Ovary (tissue), 7 donors: ENCODE measurements at regions not wholly inside any gene's neighbourhood (a gene's known extent, or its start where the extent isn't known, plus 50 kb on each side); places are given as distances from the start of the nearest gene placed in this dataset.

Experiments
- DNase-seq, 5 donors: peaks; one replicate each; pipeline ENCODE4 v3.0.0-alpha.2; 2019 to 2020
- H3K27ac ChIP-seq, 2 donors: fragments of 200-600 bp; one replicate each; pipeline versions ENCODE4 v1.5.1 to v1.8.0; 2019 to 2022
- H3K27me3 ChIP-seq: fragments of 200-600 bp; one replicate; pipeline ENCODE4 v1.8.0; 2022
- H3K36me3 ChIP-seq: fragments of 200-600 bp; sonication (generic); one replicate; pipeline ENCODE4 v1.5.1; 2019
- H3K4me1 ChIP-seq: one replicate; pipeline ENCODE4 v1.8.1; 2013; ENCODE audit warnings: mild to moderate bottlenecking, moderate library complexity; ENCODE audit not compliant: insufficient read depth
- H3K4me3 ChIP-seq: fragments of 200-600 bp; sonication (generic); one replicate; pipeline ENCODE4 v1.5.1; 2017
- H3K9me3 ChIP-seq, 2 donors: fragments of 200-600 bp in 1 of 2; sonication (generic) in 1 of 2; one replicate each; pipeline versions ENCODE4 v1.5.1 to v1.8.1; 2013 to 2019; ENCODE audit warnings: mild to moderate bottlenecking in 1 of 2, moderate library complexity in 1 of 2
- EP300 ChIP-seq: sonication (generic); formaldehyde crosslinking; IDR thresholded peaks from one replicate; pipeline ENCODE4 v1.6.1; 2017; ENCODE audit warnings: antibody characterized with exemption
- POLR2A ChIP-seq: fragments of 450-650 bp; IDR thresholded peaks from one replicate; pipeline ENCODE4 v1.6.1; 2017; ENCODE audit warnings: antibody characterized with exemption, mild to moderate bottlenecking, moderate library complexity
- WGBS, 3 donors: extraction: QIAGEN DNeasy Blood & Tissue Kit in 1 of 3; methylation state at CpG; one replicate each; pipeline versions ENCODE4 v1.1.5 to v1.1.7; 2013 to 2017; 5-methylcytosine and 5-hydroxymethylcytosine counted together
- intact Hi-C, 4 donors: fragments of 100-400 bp; cut with DNase I; formaldehyde crosslinking; loops; one replicate each; pipeline versions ENCODE4 v1.11.0 to v1.15.1; 2022 to 2023
- TF ChIP-seq, protein P1 (sequence below), 3 donors: fragments of 450-650 bp in 2 of 3; fragments of 200-600 bp in 1 of 3; IDR thresholded peaks; one replicate each; pipeline versions ENCODE4 v1.5.1 to v1.8.0; 2016 to 2022; ENCODE audit warnings: antibody characterized with exemption in 3 of 3, mild to moderate bottlenecking in 1 of 3
- donor health status: DM: no; HTN: no; CAD: no; lungs with moderate emphysema.
- donor health status: DM: no; HTN: no; CAD: no.
- donor health status: Bipolar disorder and iron deficiency.
- donor health status: DM: no; HTN: no; CAD: no.
- donor health status: DM: yes; HTN: yes; CAD: no.

DNA sequence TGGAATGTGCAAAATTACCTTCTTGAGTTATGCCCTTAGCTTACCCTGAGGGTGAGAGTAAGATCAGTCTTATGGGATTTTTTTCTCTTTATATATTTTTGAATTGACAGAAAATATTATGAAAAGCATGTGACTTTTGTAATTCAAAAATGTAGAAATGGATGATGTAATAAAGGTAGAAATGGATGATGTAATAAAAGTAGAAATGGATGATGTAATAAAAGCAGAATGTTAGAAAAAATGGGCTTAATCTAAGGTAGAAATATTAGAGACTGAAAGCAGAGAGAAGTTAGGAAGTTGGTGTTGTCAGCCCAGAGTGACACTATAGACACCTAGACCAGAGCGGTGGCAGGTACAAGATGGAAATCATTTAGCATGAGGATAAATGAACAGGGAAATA, 107.1 kb upstream of the THSD7B start:
- Histone ChIP-seq H3K27ac (no peak overlapping the region), H3K36me3 (no peaks in the 10 kb centered on the region), H3K9me3 (no peaks in the 10 kb centered on the region), H3K4me3 (no peak overlapping the region), H3K4me1 (no peaks in the 10 kb centered on the region), H3K27me3 (no peaks in the 10 kb centered on the region)
- WGBS, 3 donors, result 86 to 97% (median 97%) methylated on average over 1 of the region's 1 CpG
- no peak for DNase-seq
- intact Hi-C loops, result no loop called here
- no peak for TF ChIP-seq POLR2A
- TF ChIP-seq, protein P1, sequence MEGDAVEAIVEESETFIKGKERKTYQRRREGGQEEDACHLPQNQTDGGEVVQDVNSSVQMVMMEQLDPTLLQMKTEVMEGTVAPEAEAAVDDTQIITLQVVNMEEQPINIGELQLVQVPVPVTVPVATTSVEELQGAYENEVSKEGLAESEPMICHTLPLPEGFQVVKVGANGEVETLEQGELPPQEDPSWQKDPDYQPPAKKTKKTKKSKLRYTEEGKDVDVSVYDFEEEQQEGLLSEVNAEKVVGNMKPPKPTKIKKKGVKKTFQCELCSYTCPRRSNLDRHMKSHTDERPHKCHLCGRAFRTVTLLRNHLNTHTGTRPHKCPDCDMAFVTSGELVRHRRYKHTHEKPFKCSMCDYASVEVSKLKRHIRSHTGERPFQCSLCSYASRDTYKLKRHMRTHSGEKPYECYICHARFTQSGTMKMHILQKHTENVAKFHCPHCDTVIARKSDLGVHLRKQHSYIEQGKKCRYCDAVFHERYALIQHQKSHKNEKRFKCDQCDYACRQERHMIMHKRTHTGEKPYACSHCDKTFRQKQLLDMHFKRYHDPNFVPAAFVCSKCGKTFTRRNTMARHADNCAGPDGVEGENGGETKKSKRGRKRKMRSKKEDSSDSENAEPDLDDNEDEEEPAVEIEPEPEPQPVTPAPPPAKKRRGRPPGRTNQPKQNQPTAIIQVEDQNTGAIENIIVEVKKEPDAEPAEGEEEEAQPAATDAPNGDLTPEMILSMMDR (IDR thresholded peaks at IDR 0.05), result no peak
- no peak for TF ChIP-seq EP300

DNA sequence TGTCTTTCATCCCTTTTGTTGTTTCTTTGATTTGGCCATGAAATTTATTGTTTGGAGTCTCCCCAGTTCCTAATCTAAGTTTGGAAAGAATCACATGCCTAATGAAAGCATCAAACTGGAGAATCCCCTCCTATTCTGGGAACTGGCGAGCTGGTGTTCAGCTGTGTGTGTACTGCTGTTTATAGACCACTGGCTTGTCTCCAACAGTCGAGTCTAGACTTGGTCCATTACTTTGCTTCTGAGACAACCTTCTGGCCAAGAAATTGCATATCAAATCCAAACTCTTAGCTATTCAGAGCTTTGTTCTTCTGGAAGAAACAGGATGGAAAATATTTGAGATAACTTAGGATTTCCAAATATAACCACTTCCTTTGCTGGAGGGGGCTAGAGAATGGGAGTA, 111.5 kb upstream of the THSD7B start:
- Histone ChIP-seq H3K9me3 (no peaks in the 10 kb centered on the region), H3K36me3 (no peaks in the 10 kb centered on the region), H3K27me3 (no peaks in the 10 kb centered on the region), H3K4me3 (no peak overlapping the region), H3K4me1 (no peaks in the 10 kb centered on the region), H3K27ac (no peak overlapping the region)
- DNase-seq, result no peak
- 3 to 7% (median 4%) methylated on average over 2 of the region's 2 CpGs for whole genome bisulfite sequencing, 3 donors
- no peak for TF ChIP-seq EP300
- TF ChIP-seq, protein P1 (IDR thresholded peaks at IDR 0.05), result no peak
- TF ChIP-seq POLR2A, result no peak
- intact Hi-C loops, result no loop called here

DNA sequence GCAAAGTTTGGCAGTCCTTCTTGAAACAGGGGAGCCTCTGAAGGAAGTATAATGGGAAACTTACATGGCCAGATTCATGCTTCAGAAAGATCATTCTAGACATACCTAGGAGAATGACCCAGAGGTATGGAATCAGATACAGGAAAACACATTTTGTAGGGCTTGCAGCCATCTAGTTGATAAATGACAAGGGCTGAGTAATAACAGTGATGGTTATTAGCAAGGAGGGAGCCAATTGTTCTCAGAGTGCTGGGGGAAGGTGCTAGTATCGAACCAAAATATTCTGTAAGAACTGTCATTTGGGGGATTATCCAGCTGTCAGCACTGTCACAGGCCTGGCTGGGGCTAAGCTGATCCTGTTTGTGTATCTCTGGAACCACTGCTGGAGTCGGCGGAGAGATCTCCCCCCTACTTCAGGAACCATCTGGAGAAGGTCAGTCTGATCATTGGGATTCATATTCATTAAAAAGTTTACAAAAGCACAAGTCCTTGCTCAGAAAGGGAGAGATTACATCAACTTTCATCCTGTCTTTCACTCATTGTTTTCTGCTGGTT, 113.8 kb upstream of the THSD7B start:
- Histone ChIP-seq H3K4me3 (no peak overlapping the region), H3K36me3 (no peaks in the 10 kb centered on the region), H3K27me3 (no peaks in the 10 kb centered on the region), H3K4me1 (no peaks in the 10 kb centered on the region), H3K9me3 (no peaks in the 10 kb centered on the region), H3K27ac (no peak overlapping the region)
- WGBS, 3 donors, result 43 to 55% (median 49%) methylated on average over 3 of the region's 3 CpGs
- no peak for DNase-seq
- intact Hi-C loops, result no loop called here
- TF ChIP-seq POLR2A (no peak), EP300 (no peak)
- TF ChIP-seq, protein P1 (IDR thresholded peaks at IDR 0.05), result no peak

DNA sequence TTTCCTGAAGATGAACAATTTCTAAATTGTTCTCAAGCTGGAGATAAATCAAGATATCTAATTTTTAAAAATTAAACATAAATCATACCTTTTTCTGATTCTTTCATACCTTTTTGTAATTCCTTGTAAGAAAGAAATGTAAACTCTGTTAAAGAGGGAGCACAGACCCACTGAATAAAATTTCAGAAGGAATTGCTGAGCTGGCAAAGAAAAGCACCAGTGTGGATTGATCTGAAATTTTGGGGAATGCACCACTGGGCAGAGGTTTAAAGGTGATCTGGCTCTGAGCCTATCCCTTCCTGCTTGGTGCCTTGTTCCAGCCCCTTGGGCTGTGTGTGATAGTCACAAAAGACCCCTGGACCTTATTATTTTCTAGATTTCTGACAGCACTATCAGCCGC, 118.3 kb upstream of the THSD7B start:
- Histone ChIP-seq H3K36me3 (no peaks in the 10 kb centered on the region), H3K9me3 (no peaks in the 10 kb centered on the region), H3K4me1 (no peaks in the 10 kb centered on the region), H3K4me3 (no peak overlapping the region), H3K27me3 (no peaks in the 10 kb centered on the region), H3K27ac (no peak overlapping the region)
- TF ChIP-seq POLR2A (no peak), EP300 (no peak)
- TF ChIP-seq, protein P1 (IDR thresholded peaks at IDR 0.05), result no peak
- WGBS, 3 donors, result 79 to 90% (median 81%) methylated on average over 1 of the region's 1 CpG
- DNase-seq, result no peak
- intact Hi-C loops, result no loop called here
